OCI-LY7 (cell line): ENCODE measurements at regions not wholly inside any gene's neighbourhood (a gene's known extent, or its start where the extent isn't known, plus 50 kb on each side); places are given as distances from the start of the nearest gene placed in this dataset.

Experiments used
- BruUV-seq: library from RNA; stranded (reverse); fragments of 400-500 nt; replicated peaks from 2 replicates; lab custom pipeline; 2021; lab: Mats Ljungman, UMichigan
- CTCF ChIA-PET: fragments of 300-600 bp; sonication (Branson Sonifier 250); formaldehyde crosslinking; loops from one replicate; lab custom pipeline; 2022; ENCODE audit warnings: antibody characterized with exemption; ENCODE audit not compliant: unreplicated experiment; lab: Charles Lee
- POLR2A ChIA-PET: fragments of 300-600 bp; sonication (Branson Sonifier 250); formaldehyde crosslinking; loops from one replicate; lab custom pipeline; 2022; ENCODE audit warnings: antibody characterized with exemption; lab: Charles Lee
- DNase-seq: peaks from one replicate; pipeline ENCODE4 v3.0.0-alpha.2; 2015; ENCODE audit warnings: low spot score
- H2AFZ ChIP-seq: fragments of 200-600 bp; sonication (generic), shearing (Covaris generic); 2 replicates; pipeline ENCODE4 v1.6.1; 2014; ENCODE audit warnings: mild to moderate bottlenecking, antibody characterized with exemption, low read length, moderate library complexity
- H3K27ac ChIP-seq: fragments of 200-600 bp; sonication (generic); 2 replicates; pipeline ENCODE4 v1.5.1; 2014; ENCODE audit warnings: mixed run types, low read depth, mild to moderate bottlenecking, moderate library complexity, low read length, inconsistent platforms; ENCODE audit not compliant: poor library complexity, severe bottlenecking
- H3K36me3 ChIP-seq: fragments of 200-600 bp; sonication (generic); 2 replicates; pipeline ENCODE4 v1.6.1; 2014; ENCODE audit warnings: mild to moderate bottlenecking, antibody characterized with exemption, low read length, moderate library complexity, mixed read lengths; ENCODE audit not compliant: insufficient read depth
- H3K4me1 ChIP-seq: fragments of 200-600 bp; sonication (generic); 2 replicates; pipeline ENCODE4 v1.5.1; 2014; ENCODE audit warnings: mild to moderate bottlenecking, low read length; ENCODE audit not compliant: insufficient read depth, poor library complexity, severe bottlenecking
- H3K4me2 ChIP-seq: fragments of 200-600 bp; sonication (generic); 2 replicates; pipeline ENCODE4 v1.6.1; 2014; ENCODE audit warnings: mild to moderate bottlenecking, low read length
- H3K4me3 ChIP-seq: fragments of 200-600 bp; sonication (generic); 2 replicates; pipeline ENCODE4 v1.5.1; 2014; ENCODE audit warnings: mild to moderate bottlenecking, low read depth, low read length; ENCODE audit not compliant: poor library complexity, severe bottlenecking
- H3K79me2 ChIP-seq: fragments of 200-600 bp; sonication (generic); 2 replicates; pipeline ENCODE4 v1.6.1; 2016; ENCODE audit warnings: low read depth, mild to moderate bottlenecking, low read length, moderate library complexity, mixed read lengths; ENCODE audit not compliant: insufficient read depth
- H3K9me2 ChIP-seq: fragments of 200-600 bp; sonication (generic); 2 replicates; pipeline ENCODE4 v1.6.1; 2016; ENCODE audit warnings: mild to moderate bottlenecking, low read length, mixed read lengths; ENCODE audit not compliant: insufficient read depth
- H3K9me3 ChIP-seq: fragments of 200-600 bp; sonication (generic); 2 replicates; pipeline ENCODE4 v1.6.1; 2014; ENCODE audit warnings: mild to moderate bottlenecking, mixed run types, low read length, mixed read lengths
- H4K20me1 ChIP-seq: fragments of 200-600 bp; sonication (generic); 2 replicates; pipeline ENCODE4 v1.6.1; 2014; ENCODE audit warnings: mild to moderate bottlenecking, antibody characterized with exemption, low read length, moderate library complexity, mixed read lengths; ENCODE audit not compliant: insufficient read depth
- EZH2phosphoT487 ChIP-seq: fragments of 200-600 bp; sonication (generic); IDR thresholded peaks from 2 replicates; pipeline ENCODE4 v1.6.1; 2018; ENCODE audit warnings: low read depth, borderline replicate concordance, mild to moderate bottlenecking, mixed run types, antibody characterized with exemption, low read length, moderate library complexity, mixed read lengths
- intact Hi-C: fragments of 100-400 bp; cut with micrococcal nuclease; formaldehyde crosslinking; loops from one replicate; pipeline ENCODE4 v1.10.0; 2022; ENCODE audit not compliant: unreplicated experiment
- TF ChIP-seq, protein P1 (sequence below): fragments of 200-600 bp; sonication (generic); conservative IDR thresholded peaks from 2 replicates; pipeline ENCODE4 v1.5.1; 2014; ENCODE audit warnings: mild to moderate bottlenecking, antibody characterized with exemption, low read length, moderate library complexity, mixed read lengths

GRCh38 chr22:49530671-49531367 lies 296.9 kb downstream of the BRD1 start:
- CTCF ChIA-PET, result no interaction called here
- no peaks in the 10 kb centered on the region for H3K36me3 ChIP-seq
- TF ChIP-seq, protein P1, sequence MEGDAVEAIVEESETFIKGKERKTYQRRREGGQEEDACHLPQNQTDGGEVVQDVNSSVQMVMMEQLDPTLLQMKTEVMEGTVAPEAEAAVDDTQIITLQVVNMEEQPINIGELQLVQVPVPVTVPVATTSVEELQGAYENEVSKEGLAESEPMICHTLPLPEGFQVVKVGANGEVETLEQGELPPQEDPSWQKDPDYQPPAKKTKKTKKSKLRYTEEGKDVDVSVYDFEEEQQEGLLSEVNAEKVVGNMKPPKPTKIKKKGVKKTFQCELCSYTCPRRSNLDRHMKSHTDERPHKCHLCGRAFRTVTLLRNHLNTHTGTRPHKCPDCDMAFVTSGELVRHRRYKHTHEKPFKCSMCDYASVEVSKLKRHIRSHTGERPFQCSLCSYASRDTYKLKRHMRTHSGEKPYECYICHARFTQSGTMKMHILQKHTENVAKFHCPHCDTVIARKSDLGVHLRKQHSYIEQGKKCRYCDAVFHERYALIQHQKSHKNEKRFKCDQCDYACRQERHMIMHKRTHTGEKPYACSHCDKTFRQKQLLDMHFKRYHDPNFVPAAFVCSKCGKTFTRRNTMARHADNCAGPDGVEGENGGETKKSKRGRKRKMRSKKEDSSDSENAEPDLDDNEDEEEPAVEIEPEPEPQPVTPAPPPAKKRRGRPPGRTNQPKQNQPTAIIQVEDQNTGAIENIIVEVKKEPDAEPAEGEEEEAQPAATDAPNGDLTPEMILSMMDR, result no peak
- no peak for TF ChIP-seq EZH2phosphoT487
- H3K79me2 ChIP-seq, result no peaks in the 10 kb centered on the region
- no TSS peak for BruUV-seq
- intact Hi-C loops, result no loop called here
- H2AFZ ChIP-seq, result no peak overlapping the region
- H3K4me2 ChIP-seq, result no peak overlapping the region
- H3K9me3 ChIP-seq, result no peaks in the 10 kb centered on the region
- POLR2A ChIA-PET, result no interaction called here
- no peaks in the 10 kb centered on the region for H4K20me1 ChIP-seq
- no peak overlapping the region for H3K4me3 ChIP-seq
- DNase-seq, result no peak
- no peak overlapping the region for H3K27ac ChIP-seq
- no peaks in the 10 kb centered on the region for H3K9me2 ChIP-seq
- H3K4me1 ChIP-seq, result peaks cover 8% of the 10 kb centered on the region

DNA sequence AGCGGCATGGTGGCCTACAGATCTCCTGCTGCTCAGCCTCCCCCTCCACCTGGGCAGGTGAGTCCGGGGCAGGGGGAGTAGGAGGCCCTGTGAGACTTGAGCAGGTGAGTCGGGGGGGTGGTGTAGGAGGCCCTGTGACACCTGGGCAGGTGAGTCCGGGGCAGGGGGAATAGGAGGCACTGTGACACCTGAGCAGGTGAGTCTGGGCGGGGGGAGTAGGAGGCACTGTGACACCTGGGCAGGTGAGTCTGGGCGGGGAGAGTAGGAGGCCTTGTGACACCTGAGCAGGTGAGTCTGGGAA lies 299.3 kb downstream of the BRD1 start:
- no TSS peak for BruUV-seq
- ChIA-PET CTCF (no interaction called here), POLR2A (no interaction called here)
- Histone ChIP-seq H3K79me2 (no peaks in the 10 kb centered on the region), H3K4me2 (no peak overlapping the region), H3K4me1 (peaks cover 9% of the 10 kb centered on the region), H3K27ac (no peak overlapping the region), H3K36me3 (no peaks in the 10 kb centered on the region), H2AFZ (no peak overlapping the region), H3K9me3 (no peaks in the 10 kb centered on the region), H4K20me1 (no peaks in the 10 kb centered on the region; the same call in 1 of the 2 replicates), H3K4me3 (no peak overlapping the region), H3K9me2 (no peaks in the 10 kb centered on the region)
- TF ChIP-seq EZH2phosphoT487, result no peak
- TF ChIP-seq, protein P1, result no peak
- no peak for DNase-seq
- intact Hi-C loops, result no loop called here

GRCh38 chr22:49527611-49528419 lies 299.9 kb downstream of the BRD1 start:
- POLR2A ChIA-PET, result no interaction called here
- no peak overlapping the region for H3K27ac ChIP-seq
- CTCF ChIA-PET, result no interaction called here
- no peaks in the 10 kb centered on the region for H3K36me3 ChIP-seq
- no peaks in the 10 kb centered on the region; the same call in 1 of the 2 replicates for H4K20me1 ChIP-seq
- H3K79me2 ChIP-seq, result no peaks in the 10 kb centered on the region
- H3K9me2 ChIP-seq, result no peaks in the 10 kb centered on the region
- TF ChIP-seq, protein P1, result no peak
- no peak for TF ChIP-seq EZH2phosphoT487
- intact Hi-C loops, result no loop called here
- H3K9me3 ChIP-seq, result no peaks in the 10 kb centered on the region
- H3K4me2 ChIP-seq, result no peak overlapping the region
- BruUV-seq, result no TSS peak
- DNase-seq, result no peak
- no peak overlapping the region for H3K4me3 ChIP-seq
- H2AFZ ChIP-seq, result no peak overlapping the region
- H3K4me1 ChIP-seq, result peaks cover 9% of the 10 kb centered on the region
